Globus pallidus (tissue), 1 donor: ENCODE measurements at regions not wholly inside any gene's neighbourhood (a gene's known extent, or its start where the extent isn't known, plus 50 kb on each side); places are given as distances from the start of the nearest gene placed in this dataset.
"Not testable (repeated sequence)": the region's sequence is repeated elsewhere in the genome, so short reads cannot be mapped to it uniquely, and the experiment has no call there.

ENCODE experiments used
- DNase-seq: peaks from one replicate; pipeline ENCODE4 v3.0.0-alpha.2; 2015; ENCODE audit warnings: low spot score

DNA sequence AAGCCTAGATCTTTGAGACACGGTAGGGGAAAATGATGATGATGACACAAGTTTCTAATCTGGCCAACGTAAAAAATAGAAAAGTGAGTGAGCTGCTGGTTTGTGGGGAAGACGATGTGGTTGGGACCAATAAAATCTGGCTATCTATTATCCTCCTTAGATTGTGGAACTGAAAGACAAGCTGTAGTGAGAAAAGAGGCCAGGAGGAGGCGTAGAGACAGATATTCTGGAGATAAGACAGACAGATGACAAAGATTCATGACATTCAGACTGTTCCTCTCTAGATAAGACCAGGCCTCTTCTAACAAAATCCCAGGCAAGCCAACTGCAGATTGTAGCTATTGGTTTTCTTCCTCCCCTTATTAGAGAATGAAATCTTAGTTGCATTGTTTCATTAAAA, 376.3 kb upstream of the UBE2E3 start:
- no peak for DNase-seq

DNA sequence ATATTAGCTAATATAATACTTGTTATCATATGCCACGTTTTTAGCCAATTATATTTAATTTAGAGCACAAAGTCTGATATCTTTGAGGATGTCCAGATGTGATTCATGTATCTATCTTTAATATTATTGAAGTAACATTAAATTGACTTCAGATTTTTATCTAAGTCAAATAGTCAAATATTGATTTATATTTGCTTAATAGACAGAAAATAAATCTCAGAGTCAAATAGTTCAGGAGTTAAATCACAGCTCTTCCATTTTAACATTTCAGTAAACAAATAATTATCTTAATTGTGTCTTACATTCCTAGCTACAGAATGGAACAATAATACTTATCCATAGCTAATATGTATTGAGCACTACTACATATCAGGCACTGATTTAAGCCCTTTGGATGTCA, 379.4 kb upstream of the UBE2E3 start:
- DNase-seq: no peak

DNA sequence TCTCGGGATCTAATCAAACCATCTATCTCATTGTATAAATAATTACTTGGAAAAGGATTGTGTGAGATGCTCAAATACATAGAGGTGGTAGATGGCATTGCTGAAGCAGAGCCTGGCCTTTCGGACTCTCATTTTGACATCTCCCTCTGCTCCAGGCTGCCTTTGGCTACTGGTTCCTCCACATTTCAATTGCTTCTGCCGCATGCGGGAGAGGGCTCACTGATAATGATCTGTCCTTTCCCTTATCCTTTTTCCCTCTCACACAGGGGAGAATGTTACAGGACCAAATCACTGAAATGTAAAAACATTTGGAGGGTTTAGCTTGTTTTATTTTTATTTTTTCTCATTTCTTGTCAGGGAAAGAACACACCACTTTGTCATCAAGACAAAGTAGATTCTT, 380.6 kb upstream of the UBE2E3 start:
- DNase-seq: peak; percentile 28

DNA sequence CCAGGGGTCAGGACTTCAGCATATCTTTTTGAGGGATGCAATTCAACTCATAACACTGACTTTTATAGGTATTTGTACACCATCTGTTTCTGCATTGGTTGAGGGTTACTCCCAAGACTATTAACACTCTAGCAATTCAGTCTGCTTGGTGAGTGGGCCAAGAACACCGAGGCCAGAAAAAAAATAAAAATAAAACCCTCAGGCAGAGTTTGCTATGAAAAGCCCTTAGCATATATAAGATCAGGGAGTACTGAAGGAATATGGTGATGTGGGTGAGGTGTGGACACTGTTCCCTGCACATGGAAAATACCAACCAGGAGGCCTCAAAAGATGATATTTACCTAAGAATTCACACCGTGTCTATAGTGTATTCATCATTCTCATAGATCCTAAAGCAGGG, 383.2 kb upstream of the UBE2E3 start:
- DNase-seq: no peak

DNA sequence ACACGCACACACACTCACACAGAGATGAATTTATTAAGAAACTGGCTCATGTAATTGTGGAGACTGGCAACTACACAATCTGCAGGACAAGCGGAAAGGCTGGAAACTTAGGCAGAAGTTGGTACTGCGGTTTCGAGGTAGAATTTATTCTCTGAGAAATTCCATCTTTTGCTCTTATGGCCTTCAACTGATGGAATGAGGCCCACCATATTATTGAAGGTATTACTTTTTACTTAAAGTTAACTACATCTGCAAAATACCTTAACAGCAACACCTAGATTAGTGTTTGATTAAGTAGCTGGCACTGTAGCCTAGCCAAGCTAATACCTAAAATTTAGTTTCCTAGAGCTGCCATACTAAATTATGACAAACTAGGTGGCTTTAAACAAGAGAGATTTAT, 384.0 kb upstream of the UBE2E3 start:
- DNase-seq: no peak

DNA sequence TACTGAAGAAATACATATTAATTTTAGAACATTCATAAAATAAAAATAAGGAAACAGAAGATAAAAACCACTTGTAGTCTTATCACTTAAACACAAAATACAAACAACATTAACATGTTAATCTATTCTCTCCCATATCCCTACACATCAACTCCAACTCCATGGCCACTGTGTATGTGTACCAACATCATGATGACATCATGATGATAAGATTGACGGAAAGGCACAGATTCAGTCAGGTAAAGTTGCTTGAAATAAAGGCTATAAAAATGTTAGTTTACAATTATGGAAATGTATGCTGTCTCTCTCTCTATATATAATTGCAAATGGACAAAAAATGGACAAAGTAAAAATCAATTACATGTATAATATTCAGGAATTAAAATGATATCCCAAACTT, 388.5 kb upstream of the UBE2E3 start:
- no peak for DNase-seq

DNA sequence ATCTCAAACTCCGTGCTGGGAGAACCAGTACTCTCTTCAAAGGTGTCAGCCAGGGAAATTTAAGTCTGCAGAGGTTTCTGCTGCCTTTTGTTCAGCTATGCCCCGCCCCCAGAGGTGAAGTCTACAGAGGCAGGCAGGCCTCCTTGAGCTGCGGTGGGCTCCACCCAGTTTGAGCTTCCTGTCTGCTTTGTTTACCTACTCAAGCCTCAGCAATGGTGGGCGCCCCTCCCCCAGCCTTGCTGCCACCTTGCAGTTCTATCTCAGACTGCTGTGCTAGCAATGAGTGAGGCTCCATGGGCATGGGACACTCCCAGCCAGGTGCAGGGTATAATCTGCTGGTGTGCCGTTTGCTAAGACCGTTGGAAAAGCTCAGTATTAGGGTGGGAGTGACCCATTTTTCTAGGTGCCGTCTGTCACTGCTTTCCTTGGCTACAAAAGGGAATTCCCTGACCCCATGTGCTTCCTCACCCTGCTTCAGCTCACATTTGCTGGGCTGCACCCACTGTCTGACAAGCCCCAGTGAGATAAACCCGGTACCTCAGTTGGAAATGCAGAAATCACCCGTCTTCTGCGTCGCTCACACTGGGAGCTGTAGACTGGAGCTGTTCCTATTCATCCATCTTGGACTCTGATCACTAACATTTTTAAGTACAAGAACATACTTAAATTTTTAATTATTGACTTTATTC, 389.2 kb upstream of the UBE2E3 start:
- DNase-seq: not testable (repeated sequence)

DNA sequence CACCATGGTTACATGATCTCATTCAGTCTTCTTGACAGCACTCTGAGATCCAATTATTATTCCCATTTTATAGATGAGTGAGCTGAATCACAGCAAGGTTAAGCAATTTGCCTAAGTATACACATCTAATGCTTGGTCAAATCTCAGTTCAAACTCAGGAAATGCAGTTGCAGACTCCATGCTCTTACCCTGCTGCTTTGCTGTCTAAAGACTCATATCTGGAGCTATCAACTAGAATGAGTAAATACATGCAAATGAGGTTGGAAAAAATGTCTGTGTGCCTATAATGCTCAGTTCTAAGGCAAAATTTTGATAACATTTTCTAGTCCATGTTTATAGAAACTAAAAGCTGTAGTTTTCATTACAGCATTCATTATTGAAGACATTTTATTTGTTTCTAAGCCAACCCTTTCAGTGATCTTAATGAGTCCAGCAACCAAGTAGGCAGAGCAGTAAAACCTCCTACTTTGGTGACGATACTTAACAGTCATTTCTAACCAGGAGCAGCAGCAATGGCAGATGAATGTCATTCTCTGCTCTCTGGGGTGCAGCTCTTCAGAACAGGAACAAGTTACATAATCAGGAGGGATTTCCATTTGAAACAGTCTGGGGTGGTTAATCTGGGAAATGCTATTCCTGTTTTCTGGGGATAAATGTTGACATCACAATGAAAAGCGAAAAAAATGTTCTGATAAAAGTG, 396.8 kb upstream of the UBE2E3 start:
- no peak for DNase-seq

DNA sequence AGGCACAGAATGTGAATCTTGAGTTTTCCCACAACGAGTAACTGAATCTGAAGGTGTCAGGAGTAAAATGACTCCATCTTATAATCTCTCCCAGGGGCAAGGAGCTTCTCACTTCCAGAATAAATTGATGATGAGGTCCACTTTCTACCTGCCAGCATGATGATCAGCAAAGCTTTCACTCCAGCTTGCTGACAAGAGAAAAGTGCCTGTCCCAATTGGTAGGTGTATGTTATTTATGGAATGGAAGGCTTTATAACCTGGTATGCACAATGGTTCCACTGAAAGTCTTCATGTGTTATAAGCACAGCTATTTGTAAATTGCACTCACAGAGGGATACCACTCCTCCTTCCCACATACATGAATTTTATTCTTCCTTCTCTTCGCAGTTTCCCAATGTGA, 401.0 kb upstream of the UBE2E3 start:
- DNase-seq: no peak

DNA sequence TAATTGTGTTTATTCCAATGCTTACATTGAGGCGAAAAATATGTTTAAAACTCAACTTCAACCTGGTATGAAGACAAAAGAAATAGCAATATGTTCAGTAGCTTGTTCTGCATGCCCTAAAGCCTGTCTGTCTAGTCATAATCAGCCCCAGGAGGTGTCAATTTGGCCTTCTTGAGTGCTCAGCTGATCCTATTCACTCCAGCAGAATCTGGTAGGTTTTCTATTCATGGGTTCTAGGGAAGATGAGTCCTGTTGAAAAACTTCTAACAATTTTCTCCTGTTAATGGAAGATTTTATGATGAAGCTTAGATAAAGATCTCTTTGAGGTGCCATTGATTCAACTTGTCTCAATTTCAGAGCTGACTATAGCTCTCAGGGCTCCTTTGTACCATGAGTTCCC, 402.0 kb upstream of the UBE2E3 start:
- DNase-seq: no peak

DNA sequence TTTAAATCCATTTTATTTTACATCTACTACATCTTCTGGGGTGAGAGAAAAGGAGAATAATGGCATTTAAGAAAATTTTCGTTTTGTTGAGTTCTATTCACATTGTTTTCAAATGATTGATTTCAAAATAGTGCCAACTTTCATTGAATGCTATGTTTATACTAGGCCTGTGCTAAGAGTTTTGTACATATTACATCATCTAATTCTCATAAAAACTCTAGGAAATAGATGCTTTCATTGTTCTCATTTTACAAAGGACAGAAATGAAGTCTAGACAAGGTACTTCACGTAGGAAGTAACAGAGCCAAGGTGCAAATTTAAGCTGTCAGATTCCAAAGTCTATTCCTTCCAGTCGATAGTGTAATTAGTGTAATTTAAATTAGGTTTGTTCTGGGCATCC, 402.8 kb upstream of the UBE2E3 start:
- no peak for DNase-seq

DNA sequence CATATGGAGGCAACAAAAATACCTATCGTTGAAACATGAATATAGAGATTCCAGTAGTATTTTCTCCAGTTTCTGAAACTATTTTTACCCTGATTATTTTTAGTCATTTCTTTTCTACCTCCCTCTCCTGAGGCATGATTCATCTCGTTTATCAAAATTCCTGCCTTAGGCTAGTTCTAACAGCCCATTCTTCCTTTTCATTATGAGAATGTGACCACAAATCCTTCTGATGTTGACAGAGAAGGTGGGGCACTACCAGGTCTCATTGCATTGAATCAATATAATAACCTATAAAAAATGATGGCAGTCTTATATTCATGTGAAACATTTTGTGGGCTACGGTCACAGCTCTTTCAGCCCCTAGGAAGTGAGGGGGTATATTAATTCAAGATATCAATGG, 406.5 kb upstream of the UBE2E3 start:
- no peak for DNase-seq

DNA sequence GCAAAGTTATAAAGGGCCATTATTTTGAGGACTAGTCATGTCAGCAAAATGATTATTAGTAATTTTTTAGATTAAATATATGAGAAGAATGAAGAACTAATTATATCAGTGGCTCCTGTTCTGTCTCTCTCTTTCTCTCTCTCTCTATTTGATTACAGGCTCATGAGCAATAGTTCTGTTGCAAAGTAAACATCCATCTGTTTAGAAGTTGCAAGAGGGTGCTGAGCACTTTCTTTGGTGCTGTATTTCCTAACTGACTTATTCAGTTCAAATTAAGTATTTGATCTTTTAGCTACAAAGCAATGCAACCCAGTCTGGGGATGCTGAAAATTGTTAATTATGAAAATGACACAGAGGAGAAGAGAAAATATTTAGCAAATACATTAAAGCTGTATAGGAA, 408.1 kb upstream of the UBE2E3 start:
- no peak for DNase-seq

DNA sequence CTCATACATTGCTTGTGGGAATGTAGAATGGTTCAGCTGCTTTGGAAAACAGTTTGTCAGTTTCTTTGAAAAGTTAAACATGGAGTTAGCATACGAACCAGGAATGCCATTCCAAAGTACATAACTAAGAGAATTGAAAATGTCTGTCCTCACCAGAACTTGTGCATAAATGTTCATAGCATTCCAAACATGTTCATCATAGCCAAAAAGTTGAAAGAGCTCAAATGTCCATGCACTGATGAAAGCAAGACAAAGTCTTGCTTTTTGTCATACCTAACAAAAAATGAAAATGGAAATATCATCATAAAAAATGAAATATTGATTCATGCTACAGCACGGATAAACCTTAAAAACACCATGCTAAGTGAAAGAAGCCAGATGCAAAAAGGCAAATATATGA, 408.8 kb upstream of the UBE2E3 start:
- DNase-seq: no peak

DNA sequence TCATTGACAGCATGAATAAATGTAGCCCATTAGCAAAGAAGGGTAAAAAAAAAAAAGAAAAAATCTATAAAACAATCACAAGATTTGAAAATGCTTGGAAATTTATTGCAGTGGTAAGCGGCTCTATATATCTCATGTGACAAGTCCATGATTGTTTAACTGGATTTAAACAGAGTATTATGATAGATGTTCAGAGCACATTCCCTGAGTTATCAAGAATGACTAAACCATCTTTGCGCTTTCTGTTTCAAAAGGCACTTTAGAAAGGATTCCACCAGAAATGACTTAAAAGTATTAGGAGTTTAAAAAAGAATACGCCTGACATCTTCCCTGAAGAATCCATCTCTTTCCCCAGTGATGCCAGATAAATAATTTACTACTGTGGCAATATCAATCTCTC, 409.5 kb upstream of the UBE2E3 start:
- DNase-seq: no peak

DNA sequence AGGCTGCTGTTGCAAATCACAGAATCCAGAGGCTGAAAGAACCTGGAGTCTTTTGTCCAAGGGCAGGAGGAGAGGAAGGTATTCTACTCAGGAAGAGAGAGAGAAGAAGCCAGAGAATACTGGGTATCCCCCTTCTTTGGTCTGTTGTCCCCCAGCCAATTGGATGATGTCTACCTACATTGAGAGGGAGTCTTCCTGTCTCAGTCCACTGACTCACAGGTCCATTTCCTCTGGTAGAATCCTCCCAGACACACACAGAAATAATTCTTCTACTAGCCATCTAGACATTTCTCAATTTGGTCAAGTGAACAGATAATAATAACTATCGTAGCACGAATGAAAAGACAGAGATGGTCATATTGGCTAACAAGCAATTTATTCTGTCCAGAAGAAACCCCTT, 416.4 kb upstream of the UBE2E3 start:
- DNase-seq: no peak

DNA sequence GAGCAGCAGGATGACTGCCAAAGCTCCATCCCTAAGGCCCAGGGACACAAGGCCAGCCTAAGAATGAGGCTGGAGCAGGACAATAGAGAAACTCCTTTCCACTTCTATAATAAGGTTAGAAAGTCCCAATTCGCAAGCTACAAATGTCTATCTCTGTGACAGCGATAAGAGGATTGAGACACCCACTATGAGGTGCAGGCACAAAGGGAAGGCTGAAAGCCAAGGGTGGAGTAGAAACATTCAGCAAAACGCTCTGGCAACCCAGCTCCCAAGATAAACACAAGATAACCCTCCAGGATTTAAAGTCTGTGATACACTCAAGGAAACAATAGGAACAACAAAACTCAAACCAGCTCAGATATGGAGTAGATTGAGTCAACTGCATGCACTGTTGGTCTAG, 418.0 kb upstream of the UBE2E3 start:
- no peak for DNase-seq

DNA sequence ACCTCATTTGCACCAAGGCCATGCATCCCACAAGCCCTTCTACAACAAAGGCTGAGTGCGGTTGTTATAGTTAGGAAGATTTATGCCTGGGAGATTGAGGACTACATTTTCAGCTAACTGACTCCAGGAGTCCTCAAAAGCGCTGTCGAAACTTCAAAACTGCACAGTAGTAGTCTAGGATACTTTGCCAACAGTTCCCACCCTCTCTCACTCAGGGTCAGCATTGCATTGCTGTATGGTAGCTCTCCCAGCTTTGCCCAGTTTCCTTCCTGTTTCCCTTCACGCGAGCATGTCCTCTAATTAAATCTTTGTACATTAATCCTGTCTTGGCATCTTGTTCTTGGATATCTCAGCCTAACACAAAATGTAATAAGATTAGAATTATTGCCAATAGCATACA, 420.6 kb upstream of the UBE2E3 start:
- no peak for DNase-seq

DNA sequence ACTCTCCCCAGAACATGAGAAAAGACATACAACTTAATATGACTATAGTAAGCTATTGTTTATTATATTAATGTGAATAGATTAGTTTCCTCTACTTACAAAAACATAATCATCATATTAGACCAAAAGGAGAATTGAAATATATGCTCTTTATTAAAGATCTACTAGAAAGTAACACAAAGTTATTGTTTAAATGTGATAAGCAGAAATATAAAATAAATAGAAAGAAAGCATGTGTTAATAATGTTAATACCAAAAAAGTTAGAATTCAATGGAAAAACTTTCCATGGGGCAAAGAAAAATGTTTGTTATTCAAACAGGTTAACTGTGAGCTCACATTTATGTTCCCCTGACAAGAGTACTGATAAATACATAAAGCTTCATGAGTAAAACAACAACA, 421.4 kb upstream of the UBE2E3 start:
- DNase-seq: no peak

DNA sequence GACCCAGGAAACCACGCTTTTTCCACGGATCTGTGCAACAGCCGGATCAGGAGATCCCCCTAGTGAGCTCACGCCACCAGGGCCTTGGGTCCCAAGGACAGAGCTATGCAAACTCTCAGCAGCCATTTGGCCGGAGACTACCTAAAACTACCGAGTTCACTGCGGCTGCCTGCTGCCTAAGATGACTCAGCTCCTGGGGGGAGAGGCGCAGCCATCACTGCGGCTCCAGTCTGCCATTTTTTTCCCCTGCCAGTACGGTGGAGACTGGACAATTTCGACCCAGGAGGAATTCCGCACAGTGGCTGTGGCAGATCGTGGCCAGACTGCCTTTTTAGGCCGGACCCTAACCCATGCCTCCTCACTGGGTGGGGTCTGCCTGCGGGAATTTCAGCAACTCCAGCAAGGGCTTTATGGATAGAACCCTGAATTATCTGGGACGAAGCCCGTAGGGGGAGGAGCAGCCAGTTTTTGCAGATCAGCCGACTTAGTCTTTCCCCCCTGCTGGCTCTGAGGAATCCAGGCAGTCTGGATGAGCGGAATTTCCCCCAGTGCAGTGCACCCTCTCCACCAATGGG, 424.9 kb upstream of the UBE2E3 start:
- DNase-seq: no peak

DNA sequence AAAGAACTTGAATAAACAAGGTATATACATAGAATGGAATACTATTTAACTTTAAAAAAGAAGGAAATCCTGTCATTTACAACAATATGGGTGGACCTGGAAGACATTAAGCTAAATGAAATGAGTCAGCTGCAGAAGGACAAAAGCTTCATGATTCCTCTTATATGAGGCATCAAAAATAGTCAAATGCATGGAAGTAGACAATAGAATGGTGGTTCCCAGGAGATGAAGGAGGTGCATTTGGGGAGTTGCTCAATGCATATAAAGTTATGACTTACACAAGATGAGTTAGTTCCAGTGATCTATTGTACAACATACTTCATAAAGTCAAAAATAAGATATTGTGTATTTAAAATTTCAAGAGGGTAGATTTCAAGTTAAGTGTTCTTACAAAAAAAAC, 426.1 kb upstream of the UBE2E3 start:
- no peak for DNase-seq

DNA sequence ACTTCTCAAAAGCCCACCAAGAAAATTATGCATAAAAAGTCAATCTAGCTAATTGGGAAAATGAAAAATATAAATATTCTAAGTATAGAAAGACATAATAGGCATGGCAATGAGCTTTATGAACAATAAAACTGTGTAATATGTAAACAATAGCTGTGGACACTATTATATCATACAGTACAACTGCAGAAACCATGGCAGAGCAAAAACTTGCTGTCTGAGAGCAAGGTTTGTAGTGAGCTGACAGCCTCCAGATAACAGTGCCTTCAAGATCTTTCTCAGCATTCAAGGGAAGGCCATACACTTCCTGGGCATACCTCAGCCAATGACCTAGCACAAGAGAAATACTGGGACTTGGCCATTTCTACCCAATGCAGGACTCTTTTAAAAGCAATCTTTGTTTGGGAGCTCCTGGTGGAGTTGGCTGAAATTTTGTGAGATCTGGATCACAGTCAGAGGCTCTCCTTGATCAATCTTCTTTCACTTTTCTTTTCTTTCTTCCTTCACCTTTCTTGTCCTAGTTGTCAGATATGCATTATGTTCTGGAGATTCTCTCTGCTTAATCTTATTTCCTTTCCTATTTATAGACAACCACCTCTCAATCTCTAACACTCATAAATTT, 427.2 kb upstream of the UBE2E3 start:
- no peak for DNase-seq

DNA sequence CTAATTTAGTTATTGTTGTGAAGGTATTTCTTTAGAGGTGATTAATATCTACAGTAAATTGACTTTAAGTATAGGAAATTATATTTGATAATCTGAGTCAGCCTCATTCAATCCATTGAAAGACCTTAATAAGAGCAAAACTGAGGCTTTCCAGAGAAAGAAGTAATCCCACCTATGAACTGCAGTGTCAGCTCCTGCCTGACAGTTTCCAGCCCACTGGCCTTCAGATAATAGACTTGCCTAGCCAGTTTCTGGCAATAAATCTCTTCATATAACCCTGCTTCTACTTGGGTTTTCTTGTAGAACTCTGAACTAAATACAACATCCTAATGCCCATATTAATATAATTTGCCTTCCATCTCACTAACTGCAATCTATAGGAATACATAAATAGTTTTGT, 437.9 kb upstream of the UBE2E3 start:
- DNase-seq: no peak
